ENCODE measurements at regions not wholly inside any gene's neighbourhood (a gene's known extent, or its start where the extent isn't known, plus 50 kb on each side); places are given as distances from the start of the nearest gene placed in this dataset.

DNA sequence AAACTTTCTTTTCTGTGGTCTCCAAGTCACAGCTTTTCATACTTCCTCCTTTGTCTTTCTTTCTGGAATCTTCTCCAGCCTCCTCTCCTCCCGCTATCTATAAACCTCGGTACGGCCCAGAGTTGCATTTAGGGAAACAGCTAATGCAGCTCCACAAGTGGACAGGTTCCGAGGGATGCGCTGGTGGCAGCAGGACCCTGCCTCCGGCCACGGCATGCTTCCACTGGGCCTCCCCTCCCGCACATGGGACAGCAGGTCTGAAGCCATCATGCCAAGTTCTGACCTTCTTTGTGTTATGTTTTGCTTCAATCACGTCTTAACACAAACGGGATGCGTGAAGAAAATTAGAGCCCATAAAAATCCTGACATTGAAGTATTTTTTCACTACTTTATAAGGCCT, 136.9 kb downstream of the IRX2 start:
- no peak for DNase-seq (ENCODE audit: low spot score)
- intact Hi-C loops (cut with DNase I), result no loop called here

DNA sequence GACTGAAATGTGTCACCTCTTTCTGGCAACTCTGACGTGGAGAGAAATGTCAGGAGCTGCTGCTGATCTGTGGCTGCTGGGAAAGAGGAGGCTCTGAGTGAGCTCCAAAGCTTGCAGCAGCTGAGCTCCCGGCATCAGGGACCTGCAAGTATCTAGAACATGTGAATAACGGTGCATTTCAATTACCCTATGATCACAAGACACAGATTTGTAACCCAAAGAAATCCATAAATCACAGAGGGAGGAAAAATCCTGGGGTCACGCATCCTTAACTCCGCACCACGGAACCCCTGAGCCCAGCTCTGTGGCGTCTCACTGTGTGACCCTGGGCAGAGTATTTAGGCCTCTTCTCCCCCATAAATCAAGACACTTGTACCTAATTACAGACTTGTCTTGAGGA, 139.8 kb downstream of the IRX2 start:
- intact Hi-C loops (cut with DNase I), result no loop called here
- DNase-seq (ENCODE audit: low spot score), result no peak

DNA sequence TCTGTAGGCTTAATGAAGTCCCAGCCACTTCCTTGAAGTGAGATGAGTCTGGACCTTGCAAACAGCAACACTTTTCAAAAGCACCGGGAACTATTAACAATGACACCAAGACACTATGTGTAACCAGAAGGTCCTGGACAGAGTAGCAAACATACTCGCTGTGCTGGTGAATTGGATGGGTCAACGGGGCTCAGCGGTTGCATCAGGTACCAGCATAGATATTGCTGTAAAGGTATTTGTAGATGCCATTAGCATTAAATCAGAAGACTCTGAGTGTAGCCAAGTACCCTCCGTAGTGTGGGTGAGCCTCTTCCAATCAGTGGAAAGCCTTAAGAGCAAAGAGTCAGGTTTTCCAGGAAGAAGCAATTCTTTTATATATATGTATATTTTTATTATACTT, 140.5 kb downstream of the IRX2 start:
- intact Hi-C loops (cut with DNase I), result no loop called here
- DNase-seq (ENCODE audit: low spot score), result no peak

DNA sequence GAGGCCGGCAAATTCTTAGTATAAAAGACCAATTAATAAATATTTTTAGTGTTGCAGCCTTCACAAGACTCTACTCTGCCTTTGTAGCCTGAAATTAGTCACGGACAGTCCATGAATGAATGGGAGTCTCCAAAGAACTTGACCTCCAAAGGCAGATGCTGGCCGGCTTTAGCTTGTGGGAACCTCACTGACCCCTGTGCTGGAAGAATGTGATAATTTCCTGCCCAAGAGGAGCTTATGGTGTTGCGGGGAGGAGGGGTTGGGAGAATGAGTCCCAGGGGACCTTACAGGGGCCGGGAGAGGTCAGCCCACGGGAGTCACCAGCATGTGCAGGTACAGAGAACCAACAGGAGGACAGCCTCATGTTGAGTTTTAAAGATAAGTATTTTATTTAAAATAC, 143.1 kb downstream of the IRX2 start:
- no peak for DNase-seq (ENCODE audit: low spot score)
- intact Hi-C loops (cut with DNase I), result no loop called here

DNA sequence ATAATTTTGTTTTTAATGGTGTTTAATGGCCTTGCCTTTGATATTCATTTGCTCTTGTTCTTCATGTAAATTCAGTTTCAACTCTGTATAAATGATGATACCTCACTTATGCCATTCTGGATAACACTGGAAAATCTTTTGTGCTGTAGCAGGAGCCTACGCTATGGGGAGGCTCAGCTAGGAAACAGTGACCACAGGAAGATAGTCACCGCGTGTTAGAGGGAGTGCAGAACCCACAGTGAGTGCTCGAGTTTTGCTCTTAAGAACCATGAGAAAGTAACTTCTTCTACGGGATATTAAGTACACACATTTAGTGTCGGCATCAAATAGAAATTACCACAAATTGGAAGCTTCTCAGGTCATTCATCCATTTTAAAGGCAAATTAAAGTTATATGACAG, 143.9 kb downstream of the IRX2 start:
- no peak for DNase-seq (ENCODE audit: low spot score)
- intact Hi-C loops (cut with DNase I), result no loop called here

DNA sequence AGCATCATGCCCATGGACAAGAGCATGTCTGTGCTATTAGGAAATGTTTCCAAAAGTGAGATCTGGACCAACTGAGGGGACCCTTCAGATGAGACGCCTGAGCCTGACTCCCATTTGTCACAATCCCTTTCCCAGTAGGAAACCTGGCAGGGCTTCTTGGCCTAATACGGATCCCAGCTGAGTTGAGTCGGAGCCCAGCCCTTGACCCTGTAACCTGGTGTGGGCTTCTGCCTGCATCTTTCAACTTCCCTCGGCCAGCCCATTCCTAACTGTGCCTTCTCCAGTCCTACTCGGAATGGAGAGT, 148.3 kb downstream of the IRX2 start:
- intact Hi-C loops (cut with DNase I), result no loop called here
- DNase-seq (ENCODE audit: low spot score), result no peak

DNA sequence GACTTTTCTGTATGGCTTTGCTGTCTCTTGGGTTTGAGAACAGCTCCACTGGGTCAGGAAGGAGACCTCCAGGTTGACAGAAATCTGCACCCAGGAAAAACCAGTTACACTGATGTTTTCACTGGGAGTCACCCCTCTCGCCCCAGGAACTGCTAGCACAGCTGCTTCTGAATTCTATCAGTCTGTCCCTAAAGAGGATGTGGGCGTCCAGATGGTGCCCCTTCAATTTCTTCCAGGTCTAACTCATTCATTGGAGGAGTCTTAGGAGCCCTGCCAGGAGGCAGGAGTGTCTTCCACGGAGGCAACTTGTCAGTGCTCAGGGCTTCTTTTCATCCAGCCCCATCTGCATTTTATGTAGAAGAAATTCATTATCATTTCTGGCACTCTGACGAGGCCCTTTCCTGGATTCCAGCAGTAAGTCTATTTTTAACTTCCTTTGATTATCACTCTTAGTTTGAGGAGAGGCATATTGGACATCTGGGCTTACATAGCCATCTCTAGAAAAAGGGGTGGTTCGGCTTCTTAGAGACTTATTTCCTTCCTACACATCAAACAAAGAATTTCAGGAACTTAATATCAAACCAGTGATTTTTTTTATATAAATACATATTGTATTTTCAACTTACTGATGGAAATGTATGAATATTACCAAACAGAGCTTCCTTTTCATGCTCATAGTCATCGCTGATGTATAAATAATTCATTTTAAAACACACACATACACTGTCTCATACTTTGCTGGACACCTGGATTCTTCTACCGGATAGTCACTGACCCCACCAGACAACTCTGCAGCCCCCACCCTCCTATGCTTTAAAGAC, 148.8 kb downstream of the IRX2 start:
- no peak for DNase-seq (ENCODE audit: low spot score)
- intact Hi-C loops (cut with DNase I), result no loop called here

DNA sequence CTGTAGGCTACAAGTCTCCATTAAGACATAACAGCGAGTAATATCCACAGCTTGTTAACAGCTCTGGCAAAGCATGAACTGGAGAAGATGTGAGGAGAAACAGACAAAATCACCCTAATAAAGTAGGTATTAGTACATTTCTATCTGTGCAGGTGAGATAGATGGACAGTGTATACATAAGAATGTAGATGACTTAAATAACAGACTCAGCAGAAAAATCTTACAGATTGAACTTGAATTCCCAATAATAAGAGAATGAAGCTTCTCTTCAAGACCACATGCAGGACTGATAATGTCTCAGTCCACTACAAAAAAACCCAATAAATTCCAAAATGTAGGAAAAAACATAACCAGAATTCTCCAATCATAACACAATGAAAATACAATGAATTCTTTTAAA, 153.0 kb downstream of the IRX2 start:
- no peak for DNase-seq (ENCODE audit: low spot score)
- intact Hi-C loops (cut with DNase I), result no loop called here

DNA sequence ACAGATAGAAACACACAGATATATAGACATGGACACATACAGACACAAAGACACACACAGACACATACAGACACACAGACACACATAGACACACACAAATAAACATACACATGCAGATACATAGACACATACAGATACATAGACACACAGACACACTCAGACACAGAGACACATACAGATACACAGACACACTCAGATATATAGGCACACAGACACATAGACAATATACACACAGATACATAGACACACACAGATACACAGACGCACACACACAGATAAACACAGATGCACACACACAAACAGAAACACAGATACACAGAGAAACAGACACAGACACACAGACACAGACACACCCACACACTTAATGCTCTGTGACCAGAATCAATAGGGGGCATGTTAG, 156.8 kb downstream of the IRX2 start:
- DNase-seq (ENCODE audit: low spot score), result no peak
- intact Hi-C loops (cut with DNase I), result no loop called here

DNA sequence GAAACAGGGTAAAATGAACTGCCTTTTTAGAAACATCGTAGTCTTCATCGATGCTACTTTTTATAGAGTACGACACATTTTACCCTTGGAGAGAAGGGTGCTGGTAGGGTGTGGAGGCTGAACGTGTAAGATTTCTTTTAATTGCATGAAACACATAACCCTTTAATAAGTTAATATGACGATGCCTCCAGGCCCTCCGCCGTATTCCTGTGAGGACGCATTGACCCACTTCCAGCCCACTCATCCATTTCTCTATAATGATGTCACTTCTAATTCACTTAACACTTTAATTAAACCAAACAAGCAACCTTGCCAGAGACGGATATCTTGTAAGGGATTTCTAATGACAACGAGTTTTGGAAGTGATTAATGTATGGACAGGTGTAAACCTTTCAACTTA, 158.7 kb downstream of the IRX2 start:
- no peak for DNase-seq (ENCODE audit: low spot score)
- intact Hi-C loops (cut with DNase I), result no loop called here

DNA sequence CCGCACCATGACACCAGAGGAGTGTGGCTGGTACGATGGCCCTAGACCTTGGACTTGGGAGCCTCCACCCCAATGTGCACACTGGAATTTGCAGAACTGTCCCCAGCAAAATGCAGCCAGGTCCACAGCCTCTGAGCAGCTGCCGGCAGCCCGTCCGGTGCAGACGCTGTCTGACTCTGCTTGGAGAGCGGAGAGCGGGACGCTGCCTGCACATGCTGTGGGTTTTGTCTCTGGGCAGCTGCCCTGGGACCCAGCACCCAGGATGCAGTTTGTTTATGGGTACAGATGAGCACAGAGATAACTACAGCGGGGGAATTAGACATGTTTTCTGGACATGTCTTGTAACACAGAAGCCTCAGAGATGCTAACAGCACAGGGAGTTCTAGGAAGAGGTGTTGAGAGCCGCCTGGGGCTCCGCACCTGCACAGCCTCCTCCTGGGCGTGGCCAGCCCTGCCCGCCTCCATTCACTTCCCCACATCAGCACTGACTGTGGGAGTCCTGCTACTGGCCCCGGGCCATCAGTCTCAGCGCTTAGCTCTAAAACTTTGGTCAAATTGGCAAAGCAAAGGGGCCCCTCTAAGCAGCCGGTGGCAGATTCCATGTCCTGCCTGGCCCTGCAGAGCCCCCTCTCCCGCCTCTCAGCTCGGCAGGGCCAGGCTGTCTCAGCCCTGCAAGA, 159.6 kb downstream of the IRX2 start:
- DNase-seq (ENCODE audit: low spot score), result no peak
- intact Hi-C loops (cut with DNase I), result no loop called here

DNA sequence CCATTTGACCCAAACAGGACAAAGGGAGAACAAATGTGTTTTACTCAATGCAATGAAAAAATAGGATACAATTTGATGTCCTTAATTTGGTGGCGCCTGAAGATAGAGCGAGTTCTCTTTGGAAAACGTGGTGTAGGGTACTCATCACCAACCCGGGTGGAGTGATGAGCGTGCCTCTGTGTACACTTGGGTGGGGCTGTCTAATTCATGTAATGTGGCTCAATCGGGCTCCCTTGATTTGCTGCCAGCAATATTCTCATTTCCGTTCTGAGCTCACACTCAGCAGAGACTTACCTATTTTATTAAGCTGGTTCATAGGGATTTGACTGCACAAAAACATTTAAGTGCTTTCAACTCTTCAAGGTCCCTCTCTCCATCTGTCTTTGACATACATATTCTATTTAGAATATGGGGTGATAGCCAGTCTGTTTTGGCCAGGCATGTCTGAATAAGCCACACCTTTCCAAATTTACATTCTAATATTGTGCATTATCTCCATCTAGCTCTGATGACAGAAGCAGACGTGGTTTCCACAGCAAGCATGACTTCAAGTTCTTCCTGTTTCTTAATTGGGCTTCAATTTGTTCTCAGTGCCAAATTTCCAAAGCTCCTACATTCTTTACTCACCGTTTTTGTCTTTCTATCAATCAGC, 162.5 kb downstream of the IRX2 start:
- no peak for DNase-seq (ENCODE audit: low spot score)

DNA sequence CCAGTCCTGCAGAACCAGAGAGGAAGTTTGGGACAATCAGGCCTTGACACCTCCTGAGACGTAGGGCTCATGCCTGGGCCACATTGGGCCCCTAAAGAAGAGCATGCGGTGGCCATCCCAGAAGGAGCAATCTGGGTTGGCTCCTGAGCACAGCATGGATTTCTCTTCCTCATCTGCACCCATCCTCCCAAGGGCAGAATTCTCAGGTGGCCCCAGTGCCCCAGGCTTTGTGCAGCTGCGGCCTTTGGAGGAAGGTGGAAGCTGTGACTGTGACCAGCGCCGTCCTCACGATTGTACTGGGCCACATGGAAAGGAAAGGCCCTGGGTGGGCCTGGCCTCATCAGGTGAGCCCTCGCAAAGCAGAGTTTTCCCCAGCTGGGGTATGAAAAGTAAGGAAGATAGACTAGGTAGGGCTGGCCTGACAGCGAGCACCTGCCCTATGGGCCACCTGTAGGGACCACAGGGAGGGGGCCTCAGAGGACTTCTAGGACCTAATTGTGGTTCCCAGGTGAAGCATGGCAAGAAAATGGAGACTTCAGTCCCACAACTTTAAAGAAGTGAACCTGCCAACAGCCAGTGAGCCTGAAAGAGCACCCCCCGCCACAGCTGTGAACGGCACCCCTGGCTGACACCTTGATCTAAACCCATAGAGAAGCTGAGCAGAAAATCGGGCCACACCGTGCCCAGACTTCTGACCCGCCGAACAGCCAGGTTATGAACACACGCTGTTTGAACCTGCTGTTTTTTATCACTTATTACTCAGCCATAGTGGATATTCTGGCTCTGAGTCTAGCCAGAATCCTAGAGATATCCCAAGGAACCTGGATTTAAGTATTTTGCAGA, 164.1 kb downstream of the IRX2 start:
- intact Hi-C loops (cut with DNase I), result no loop called here
- peak; percentile 44 for DNase-seq (ENCODE audit: low spot score)

More for the DNA sequence above, 162.5 kb downstream of the IRX2 start:
- intact Hi-C loops (cut with DNase I), result no loop called here

DNA sequence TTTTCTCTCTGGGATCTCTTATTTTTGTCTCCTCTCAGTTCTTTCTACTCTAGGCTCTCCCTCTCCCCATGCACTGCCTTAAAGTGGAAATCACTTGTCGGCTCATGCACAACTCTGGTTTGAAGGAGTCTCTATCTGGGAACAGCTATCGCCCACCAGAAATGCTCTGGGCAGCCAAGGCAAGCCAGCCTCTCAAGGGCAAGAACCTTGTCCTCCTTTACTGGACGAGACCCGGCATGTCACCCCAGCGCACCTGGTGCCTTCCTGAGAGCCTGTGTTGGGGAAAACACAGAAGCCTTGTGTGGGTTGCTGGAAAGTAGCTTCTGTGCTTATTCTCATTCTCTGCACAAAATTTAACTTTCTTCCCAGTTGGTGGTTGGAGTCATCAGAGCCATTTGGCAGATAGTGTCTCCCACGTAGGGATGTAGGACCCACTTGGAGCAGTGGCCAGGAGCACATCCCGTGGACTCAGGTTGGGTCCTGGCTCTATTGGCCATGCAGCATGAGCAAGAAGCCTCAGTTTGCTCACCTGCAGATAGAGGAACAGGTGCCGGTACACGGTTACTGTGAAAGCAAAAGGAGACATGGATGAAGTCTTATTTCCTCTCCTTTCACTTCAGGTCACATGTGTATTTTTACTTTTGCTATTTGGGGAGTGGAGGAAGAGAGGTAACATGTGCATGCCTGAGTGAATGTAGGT, 165.3 kb downstream of the IRX2 start:
- peak; percentile 61 for DNase-seq (ENCODE audit: low spot score)
- intact Hi-C loops (cut with DNase I), result no loop called here

DNA sequence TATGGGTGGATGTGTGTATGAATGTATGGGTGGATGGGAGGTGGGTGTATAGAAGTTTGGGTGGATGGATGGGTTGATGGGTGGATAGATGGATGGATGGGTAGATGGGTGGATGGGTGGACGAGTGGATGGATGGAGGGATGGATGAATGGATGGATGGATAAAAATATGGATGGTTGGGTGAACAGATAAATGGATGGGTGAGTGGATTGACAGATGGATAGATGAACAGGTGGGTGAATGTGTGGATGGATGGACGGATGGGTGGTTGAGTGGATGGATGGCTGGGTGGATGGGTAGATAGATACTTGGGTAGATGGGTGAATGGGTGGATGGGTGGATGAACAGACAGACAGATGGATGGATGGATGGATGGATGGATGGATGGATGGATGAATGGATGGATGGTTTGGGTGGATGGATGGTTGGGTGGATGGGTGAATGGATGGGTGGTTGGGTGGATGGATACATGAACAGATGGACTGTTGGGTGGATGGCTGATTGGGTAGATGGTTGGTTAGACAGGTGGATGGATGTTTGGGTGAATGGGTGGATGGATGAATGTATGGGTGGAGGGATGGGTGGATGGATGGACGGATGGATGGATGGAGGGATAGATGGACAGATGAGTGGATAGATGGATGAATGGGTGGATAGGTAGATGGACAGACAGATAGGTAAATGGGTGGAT, 166.8 kb downstream of the IRX2 start:
- intact Hi-C loops (cut with DNase I), result no loop called here
- DNase-seq (ENCODE audit: low spot score), result no peak

DNA sequence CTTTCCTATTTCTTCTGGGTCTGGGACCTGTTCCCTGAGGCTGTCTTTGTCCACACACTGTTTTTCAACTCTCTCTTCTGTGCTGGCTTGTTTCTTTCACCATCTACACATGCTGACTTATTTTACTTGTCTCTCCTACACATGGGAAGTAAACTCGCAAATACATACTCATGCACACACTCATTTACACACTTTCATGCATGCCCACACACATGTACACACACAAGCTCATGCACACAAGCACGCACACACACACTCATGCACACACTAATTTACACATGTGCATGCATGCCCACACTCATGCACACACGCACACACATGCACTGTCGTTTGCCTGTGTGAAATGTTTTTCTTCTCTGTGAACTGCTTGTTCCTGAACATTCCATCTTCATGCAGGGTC, 169.0 kb downstream of the IRX2 start:
- intact Hi-C loops (cut with DNase I), result no loop called here
- peak; percentile 43 for DNase-seq (ENCODE audit: low spot score)

DNA sequence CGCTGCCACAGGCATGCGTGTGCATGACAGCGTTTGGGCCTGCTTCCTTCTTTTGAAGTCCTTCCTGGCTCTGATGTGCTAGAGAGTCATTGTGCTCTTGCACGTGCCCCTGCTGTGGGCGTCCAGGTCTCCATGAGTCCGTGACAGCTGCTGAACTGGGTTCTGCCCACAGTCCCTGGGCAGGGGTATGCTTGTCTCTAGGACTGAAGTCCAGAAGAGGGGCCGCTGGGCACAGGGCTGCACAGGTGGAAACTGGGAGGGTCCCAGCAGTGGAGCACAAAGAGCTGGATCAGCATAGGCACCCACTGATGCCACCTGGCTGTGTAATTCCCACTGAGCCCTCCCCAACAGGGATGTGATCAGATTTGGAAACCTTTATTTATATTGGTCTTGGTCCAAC, 169.4 kb downstream of the IRX2 start:
- peak; percentile 47 for DNase-seq (ENCODE audit: low spot score)
- intact Hi-C loops (cut with DNase I), result no loop called here

DNA sequence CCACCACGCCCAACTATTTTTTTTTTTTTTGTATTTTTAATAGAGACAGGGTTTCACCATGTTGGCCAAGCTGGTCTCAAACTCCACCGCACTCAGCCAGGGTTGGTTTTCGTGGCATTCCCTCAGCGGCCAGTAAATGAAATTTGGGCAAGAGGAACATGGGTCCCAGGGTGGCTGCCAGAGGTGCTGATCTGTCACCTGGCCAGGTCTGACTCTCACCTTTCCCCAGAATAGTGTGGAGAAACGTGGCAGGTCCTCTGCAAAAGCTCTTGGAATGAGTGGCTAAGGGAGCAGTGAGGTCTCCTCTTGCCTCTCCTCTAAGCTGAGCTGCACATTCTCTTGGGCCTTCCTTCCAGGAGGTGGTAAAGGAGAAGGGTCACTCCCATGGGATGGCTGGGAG, 170.1 kb downstream of the IRX2 start:
- intact Hi-C loops (cut with DNase I), result no loop called here
- peak; percentile 38 for DNase-seq (ENCODE audit: low spot score)

DNA sequence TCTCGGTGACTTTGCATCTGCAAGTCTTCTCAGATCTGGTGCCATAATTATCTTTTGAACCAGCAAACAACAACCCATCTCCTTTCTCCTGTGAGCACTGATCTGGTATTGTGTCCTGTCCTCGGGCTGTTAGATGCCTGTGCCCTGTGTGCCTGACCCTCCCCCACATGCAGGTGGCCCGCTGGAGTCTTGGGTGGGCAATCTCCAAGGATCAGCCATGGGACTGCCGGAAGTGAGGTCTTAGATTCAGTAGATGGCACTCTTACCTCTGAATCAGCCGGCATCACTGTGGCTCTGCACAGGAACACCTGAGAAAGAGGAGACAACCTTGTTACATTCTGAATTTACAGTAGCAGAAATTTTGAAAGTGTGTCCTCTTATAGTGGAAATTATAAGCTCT, 172.4 kb downstream of the IRX2 start:
- intact Hi-C loops (cut with DNase I), result no loop called here
- no peak for DNase-seq (ENCODE audit: low spot score)

Measured in cardiac septum (tissue), 1 donor.